GM18519 (cell line): ENCODE measurements at regions not wholly inside any gene's neighbourhood (a gene's known extent, or its start where the extent isn't known, plus 50 kb on each side); places are given as distances from the start of the nearest gene placed in this dataset.
"Not testable (repeated sequence)": the region's sequence is repeated elsewhere in the genome, so short reads cannot be mapped to it uniquely, and the experiment has no call there.

Experiments
- ATAC-seq: cut with Tn5 transposase; IDR thresholded peaks from one replicate; pipeline ENCODE4 v1.9.1; 2021; ENCODE audit warnings: mild to moderate bottlenecking, moderate library complexity; ENCODE audit not compliant: unreplicated experiment, low FRiP score

GRCh38 chr2:147439986-147440385 lies 404.8 kb upstream of the ACVR2A start:
- no peak for ATAC-seq

- ATAC-seq, result no peak
Measured at GRCh38 chr2:147438882-147439281, 405.9 kb upstream of the ACVR2A start.

- ATAC-seq, result no peak
Measured at GRCh38 chr2:147433822-147434221, 411.0 kb upstream of the ACVR2A start.

- ATAC-seq, result no peak
Measured at GRCh38 chr2:147430408-147430807, 414.4 kb upstream of the ACVR2A start.

- no peak for ATAC-seq
Measured at GRCh38 chr2:147428120-147428747, 416.6 kb upstream of the ACVR2A start.

- no peak for ATAC-seq
Measured at GRCh38 chr2:147425437-147426029, 419.3 kb upstream of the ACVR2A start.

GRCh38 chr2:147424766-147425165 lies 420.1 kb upstream of the ACVR2A start:
- ATAC-seq, result no peak

GRCh38 chr2:147420947-147421675 lies 423.7 kb upstream of the ACVR2A start:
- ATAC-seq, result no peak

GRCh38 chr2:147420517-147420916 lies 424.3 kb upstream of the ACVR2A start:
- no peak for ATAC-seq

GRCh38 chr2:147416099-147416498 lies 428.7 kb upstream of the ACVR2A start:
- ATAC-seq, result no peak

GRCh38 chr2:147414656-147415055 lies 430.2 kb upstream of the ACVR2A start:
- ATAC-seq, result not testable (repeated sequence)

GRCh38 chr2:147408357-147408756 lies 436.5 kb upstream of the ACVR2A start:
- no peak for ATAC-seq

GRCh38 chr2:147405651-147406050 lies 439.2 kb upstream of the ACVR2A start:
- ATAC-seq, result peak; percentile 64

- ATAC-seq, result no peak
Measured at GRCh38 chr2:147398996-147399395, 445.8 kb upstream of the ACVR2A start.

- ATAC-seq, result no peak
Measured at GRCh38 chr2:147398301-147398700, 446.5 kb upstream of the ACVR2A start.

GRCh38 chr2:147396890-147397289 lies 447.9 kb upstream of the ACVR2A start:
- no peak for ATAC-seq

GRCh38 chr2:147394179-147394790 lies 450.5 kb upstream of the ACVR2A start:
- no peak for ATAC-seq

GRCh38 chr2:147392180-147392579 lies 452.6 kb upstream of the ACVR2A start:
- no peak for ATAC-seq

GRCh38 chr2:147390475-147390874 lies 454.4 kb upstream of the ACVR2A start:
- no peak for ATAC-seq

- no peak for ATAC-seq
Measured at GRCh38 chr2:147389218-147389617, 455.6 kb upstream of the ACVR2A start.

- ATAC-seq, result no peak
Measured at GRCh38 chr2:147388217-147388616, 456.6 kb upstream of the ACVR2A start.
